CD4-positive, alpha-beta T cell treated with Interleukin-17A for 1 hour (primary cell): ENCODE measurements at regions not wholly inside any gene's neighbourhood (a gene's known extent, or its start where the extent isn't known, plus 50 kb on each side); places are given as distances from the start of the nearest gene placed in this dataset.
"Not testable (repeated sequence)": the region's sequence is repeated elsewhere in the genome, so short reads cannot be mapped to it uniquely, and the experiment has no call there.

ENCODE experiments used
- DNase-seq: peaks from one replicate; pipeline ENCODE4 v3.0.0-alpha.2; 2020

DNA sequence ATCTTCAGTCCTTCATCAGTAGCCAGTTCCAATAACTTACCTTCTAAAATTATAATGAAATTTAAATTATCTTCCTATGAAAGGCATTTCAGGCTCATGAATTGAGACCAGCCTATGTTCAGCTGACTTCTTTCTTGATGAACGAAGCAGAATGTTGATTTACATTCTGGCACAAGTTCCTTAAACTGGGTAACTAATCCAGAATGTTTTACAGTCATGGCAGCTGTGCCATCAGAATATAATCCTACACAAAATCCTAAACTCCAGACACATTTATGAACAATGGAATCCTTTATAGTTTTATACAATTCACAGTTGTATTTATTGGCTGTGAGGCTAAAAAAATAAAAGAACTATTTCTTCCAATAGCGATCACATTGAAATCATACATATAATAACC is 97.3 kb upstream of the CPM start:
- no peak for DNase-seq

DNA sequence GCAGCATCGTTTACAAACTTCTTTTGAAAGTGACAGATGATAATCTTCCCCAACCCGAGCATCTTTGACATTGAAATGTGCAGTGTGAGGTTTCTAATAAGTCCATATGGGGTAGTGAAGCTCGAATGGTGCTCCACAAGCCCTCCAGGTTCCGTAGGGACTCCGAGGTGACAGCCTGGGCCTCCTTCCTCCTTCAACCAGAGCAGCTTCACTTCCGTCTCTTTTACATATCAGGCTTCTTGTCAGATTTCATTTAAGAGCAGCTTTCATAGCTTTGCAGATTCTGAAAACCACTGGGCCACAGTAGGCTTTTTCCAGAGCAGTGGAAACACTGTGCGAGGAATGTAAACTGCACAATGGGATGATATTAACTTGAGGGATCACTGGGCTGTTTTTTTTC is 103.6 kb upstream of the CPM start:
- no peak for DNase-seq

DNA sequence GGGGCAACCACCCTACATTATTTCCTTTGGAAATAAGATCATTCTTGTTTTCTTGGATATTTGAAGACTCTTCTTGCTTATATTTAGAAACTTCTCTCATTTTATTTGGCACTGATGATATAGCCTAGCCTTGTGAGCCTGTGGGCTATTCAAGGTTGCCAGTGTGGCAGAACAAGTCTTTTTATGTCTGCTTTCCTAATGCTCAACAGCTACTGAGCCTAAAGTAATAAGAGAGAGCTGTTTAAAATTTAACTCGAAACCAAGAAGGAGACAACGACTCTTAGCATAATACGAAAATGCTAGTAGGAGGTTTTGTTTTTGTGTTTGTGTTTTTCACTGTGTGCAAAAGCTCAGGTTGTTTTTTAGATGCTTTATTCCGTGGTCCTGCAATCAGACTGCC is 104.0 kb upstream of the CPM start:
- DNase-seq, result no peak

DNA sequence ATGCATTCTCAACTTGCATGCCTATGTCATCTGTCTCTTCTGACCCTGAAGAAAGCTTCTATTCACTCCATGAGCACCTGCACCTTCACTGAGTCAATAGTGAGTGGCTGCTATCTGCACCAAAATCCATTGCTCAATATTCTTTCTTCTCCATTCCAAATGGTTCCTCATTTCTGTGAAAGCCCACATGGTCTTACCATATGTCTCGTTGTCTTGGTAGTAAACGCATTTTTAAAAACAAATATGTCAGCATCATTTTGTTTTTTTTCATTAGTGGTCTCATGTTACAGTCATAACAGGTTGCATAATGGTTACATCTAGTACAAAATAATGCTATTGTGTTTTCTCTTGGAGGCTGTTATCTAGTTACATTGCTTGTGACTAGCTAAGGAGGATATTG is 106.9 kb upstream of the CPM start:
- peak; percentile 16 for DNase-seq

DNA sequence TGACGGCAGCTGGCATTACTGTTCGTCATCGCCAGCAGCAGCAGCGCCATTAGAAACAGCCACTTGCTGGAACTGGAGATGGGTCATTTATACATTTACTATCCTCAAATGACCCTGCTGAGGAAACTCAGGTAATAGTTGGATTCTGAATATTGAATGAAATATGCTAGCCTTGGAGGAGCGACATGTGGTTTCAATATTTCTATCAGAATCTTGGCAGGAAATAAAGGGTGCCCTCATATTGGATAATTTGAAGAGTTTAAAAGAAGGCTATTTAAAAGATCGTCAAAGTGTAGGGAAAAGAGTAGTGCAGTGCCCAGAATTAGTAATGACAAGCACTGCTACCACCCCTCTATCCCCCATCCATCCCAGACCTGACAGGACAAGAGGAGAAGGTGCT is 109.6 kb upstream of the CPM start:
- no peak for DNase-seq

DNA sequence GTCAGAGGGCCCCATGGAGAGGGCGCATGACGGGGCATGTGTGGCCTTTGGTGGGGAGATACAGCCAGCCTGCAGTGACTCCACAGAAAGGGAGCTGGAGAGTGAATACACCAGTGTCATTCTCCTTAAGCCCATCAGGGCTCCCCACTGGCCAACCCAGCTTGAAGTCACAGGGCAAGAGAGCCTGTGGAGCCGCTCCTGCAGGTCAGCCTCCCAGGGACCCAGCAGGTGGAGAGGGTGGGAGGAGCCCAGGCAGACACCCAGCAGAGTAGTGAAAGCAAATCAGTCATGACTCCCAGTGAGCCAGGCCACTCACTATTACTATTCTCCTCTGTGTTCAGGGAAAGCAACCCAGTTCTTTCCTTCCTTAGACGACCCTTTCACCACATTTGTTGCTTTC is 110.0 kb upstream of the CPM start:
- no peak for DNase-seq

DNA sequence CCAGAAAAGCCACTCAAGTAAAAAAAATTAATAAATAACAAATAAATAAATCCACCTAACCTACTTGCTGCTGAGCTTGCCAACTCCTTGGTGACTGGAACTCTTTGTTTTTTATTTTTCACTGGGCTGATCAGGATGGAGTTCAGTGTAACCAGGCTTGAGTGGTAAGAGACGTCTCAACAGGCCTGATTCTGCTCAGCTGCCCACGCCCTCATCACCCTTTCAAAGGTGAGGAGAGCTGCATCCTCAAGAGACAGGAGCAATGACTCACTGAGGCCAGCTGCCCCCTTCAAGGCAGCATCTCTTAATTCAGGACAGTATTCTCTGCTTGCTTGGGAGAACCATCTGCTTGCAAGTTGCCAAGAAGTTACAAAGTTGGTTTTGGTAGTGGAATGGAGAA is 111.9 kb upstream of the CPM start:
- DNase-seq, result no peak

DNA sequence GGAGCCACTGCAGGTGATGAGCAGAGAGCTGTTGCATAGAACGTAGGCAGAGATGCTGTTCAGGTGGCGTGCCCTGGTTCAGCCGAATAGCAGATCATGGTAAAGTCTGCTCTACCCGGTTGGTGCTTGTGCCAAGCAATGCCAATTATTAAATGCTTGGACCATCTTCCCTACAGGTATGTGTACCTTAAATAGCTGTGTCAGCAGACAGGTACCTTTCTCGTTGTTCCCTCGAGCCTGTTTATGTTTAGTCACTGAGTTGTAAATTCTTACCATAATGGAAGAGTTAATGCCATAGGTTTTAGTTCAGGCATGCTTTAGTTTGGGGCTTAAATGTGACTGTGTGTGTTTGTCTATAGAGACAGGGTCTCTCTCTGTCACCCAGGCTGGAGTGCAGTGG is 112.5 kb upstream of the CPM start:
- no peak for DNase-seq

DNA sequence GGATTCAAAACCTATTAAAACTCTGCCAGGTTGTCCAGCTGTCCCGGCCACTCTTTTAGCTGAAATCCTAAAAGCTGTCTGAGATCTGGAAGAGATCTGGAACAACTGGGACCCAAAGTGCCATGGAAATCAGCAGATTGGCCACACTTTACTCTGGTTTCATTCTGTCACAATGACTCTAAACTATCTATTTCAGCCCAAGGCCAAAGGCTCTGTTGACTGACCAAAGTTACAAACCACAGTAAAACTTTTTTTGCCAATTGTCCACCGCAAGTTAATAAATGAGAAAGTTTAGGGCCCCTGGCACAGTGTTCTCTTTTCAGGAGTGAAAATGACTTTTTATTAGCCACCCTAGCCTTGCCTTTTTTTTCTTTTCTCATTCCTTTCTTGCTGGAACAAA is 113.4 kb upstream of the CPM start:
- no peak for DNase-seq

DNA sequence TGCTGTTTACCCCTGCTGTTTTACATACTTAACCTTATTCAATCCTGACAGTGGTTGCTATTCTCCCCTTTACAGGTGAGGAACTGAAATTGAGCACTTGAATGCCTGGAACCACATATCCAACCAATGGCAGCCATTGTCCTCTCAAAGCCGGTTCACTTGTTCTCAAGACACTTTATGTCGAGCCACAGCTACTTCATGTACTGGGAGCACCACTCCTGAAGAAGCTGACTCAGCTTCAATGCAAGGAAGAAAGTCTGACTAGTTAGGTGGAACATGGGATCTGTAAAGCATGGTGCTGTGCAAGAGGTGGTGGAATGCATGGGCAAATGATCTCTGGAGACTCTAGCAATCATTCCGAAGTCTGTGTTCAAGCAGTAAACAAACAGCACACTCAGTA is 113.9 kb upstream of the CPM start:
- no peak for DNase-seq

DNA sequence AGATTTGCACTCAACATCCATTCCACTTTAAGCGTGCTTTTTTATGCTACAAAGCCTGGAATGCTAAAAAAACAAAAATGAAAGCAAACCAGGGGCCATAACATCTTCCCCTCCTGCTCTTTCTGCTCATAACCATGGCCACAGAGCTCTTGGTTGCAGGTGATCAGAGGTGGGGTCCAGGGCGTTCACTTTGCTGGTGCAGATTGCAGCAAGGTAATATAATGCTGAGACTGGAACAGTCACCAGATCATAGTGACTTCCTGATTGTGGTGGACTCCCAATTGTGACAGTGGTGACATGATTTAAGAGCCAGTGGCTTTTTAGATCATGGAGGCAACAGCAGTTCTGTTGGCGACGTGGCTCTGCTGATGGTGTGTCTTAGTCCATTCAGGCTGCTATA is 115.0 kb upstream of the CPM start:
- no peak for DNase-seq

DNA sequence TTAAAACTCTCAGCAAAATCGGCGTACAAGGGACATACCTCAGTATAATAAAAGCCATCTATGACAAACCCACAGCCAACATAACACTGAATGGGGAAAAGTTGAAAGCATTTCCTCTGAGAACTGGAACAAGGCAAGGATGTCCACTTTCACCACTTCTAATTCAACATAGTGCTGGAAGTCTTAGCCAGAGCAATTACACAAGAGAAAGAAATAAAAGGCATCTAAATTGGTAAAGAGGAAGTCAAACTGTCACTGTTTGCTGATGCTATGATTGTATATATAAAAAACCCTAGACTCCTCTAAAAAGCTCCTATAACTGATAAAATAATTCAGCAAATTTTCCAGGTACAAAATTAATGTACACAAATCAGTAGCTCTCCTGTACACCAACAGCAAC is 116.9 kb upstream of the CPM start:
- DNase-seq, result not testable (repeated sequence)

DNA sequence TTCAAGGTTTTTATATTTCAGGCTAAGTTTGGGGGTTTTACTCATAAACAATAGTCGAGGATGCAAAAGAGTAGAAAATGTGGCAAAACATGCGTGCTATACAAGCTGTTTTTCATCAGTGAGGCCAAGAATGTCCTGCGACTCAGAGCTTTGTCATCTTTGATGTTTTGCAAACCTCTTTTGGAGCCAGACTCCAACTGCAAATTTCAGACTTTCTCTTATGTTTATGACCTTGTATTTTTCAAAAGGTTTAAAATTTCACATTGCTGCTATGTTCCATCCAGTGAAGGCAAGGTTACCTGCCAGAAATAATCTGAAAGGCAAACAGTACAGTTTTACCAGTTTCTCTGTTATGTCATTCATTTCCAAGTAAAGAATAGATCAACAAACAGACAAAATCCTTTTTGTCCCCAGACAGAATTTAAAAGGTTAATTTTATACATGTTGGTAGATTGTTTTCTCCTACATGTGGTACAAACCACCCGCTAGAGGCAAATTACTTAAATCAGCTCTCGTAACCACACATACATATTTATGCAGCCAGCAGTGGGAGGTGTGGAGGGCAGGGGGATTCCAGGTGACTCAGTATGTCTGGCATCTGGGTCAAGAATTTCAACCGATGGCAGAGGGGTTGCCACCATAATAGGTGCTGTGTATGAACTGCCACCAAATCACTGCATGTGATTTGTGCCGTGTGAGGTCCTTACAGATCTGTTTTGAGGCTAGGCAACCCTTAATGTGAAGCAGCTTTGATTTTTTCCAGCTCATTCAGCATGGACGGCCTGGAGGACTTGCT is 119.8 kb upstream of the CPM start:
- DNase-seq, result peak; percentile 15

DNA sequence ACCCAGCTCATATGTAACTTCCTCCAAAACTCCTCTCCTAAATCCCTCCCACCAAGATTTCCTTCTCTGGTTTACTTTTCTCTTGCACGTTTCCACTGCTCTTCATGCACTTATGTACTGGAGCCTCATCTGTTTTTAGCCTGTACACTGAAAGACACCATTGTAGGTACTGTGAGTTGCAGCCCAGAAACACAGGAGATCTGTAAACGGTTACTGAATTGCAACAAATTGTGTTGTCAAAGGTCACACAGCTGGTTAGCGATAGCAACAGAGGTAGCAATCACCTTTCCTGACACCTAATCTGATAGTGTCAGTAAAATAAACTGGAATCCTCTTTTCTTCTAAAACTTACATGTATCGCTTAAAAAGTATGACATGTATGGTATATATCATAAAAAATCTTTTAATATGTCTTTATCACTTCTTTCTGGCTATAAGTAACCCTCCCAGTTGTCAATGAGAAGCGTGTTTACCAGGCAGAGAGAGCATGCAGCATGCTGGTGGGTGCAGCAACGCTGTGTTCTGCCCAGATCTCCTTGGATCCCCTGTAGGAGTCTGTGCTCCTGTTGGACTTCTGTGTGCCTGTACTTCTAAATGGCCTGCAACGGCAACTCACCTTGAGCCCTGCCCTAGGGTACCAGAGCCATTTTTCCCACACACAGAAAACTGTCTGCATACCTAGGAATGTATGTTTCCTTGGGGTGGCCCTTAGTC is 121.5 kb upstream of the CPM start:
- DNase-seq, result no peak

DNA sequence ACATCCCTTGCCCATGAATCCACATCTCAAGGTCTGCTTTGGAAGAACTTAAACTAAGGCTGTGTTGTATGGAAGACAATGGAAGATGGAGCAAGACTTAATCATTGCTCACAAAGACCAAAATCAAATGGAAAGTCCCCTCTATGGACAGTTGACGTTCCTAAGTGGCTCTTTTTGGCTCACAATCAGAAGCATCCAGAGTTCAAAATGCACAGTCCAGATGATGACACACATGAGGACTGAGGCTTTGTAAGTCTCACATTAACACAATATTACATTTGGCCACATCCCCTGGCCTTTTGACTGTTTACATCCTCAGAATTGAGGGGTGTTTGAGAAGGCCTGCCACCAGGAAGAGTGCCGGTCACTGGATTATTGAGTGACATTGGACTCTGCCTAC is 122.3 kb upstream of the CPM start:
- DNase-seq, result no peak

DNA sequence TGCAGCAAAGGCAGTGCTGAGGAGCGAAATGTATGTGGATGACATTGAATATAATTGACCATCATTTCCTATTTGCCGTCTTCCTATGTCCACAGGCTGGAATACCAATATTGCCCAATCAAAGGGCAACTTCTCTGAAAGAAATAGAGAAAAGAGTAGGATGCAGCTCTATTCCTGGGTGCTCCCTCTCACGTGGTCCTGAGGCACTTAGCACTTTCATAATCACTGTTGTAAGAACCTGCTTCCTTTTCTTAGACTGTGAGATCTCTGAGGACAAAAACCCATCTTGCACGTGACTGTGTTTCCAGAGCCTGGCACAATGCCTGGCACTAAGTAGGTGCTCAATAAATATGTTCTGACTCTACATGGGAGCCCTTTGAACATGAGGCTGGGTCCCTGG is 122.7 kb upstream of the CPM start:
- no peak for DNase-seq

DNA sequence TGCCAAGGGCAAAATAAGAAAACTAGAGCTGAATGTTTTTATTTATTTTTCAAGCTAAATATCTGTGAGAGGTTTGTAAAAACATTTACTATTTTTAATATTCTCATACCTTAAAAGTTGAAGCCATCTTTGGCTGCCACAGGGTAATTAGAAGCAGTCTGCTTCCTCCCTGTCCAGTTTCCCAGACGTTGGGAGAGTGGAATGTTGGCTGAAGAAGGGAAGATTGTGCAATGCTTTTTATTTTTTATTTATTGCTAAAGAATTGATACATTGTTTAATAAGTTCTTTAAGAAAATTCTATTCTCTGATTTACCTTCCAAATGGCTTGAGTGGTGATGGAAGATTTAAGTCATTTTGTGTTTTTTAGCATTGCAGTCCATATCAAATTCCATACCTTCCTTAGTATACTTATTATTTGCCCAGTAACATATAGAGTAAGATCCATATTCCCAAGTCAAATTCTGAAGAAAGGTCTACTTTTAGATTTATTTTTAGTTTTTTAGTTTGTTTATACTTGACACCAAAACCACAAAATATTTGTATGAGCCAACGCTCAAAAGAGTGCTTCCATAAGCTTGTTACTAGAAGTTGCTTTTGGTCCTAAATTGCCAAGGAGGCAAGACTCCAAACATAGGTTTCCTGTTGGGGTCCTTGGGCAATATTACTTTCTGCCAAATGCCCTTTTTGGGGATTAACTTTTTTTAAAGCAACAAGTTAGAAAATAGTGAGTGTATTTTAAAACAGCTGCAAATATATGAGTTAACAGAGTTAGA is 124.0 kb upstream of the CPM start:
- DNase-seq, result no peak

DNA sequence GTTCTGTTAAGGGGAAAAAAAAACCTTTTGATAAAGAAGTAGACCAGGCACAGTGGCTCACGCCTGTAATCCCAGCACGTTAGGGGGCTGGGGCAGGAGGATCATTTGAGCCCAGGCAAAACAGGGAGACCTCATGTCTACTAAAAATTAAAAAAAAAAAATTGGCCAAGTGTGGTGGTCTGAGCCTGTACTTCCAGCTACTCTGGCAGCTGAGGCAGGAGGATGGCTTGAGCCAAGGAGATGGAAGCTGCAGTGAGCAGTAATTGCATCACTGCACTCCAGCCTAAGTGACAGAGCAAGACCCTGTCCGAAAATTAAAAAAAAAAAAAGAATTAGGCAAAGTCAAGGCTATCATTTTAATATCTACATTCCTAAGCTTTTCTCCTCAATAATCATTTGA is 124.8 kb upstream of the CPM start:
- no peak for DNase-seq

DNA sequence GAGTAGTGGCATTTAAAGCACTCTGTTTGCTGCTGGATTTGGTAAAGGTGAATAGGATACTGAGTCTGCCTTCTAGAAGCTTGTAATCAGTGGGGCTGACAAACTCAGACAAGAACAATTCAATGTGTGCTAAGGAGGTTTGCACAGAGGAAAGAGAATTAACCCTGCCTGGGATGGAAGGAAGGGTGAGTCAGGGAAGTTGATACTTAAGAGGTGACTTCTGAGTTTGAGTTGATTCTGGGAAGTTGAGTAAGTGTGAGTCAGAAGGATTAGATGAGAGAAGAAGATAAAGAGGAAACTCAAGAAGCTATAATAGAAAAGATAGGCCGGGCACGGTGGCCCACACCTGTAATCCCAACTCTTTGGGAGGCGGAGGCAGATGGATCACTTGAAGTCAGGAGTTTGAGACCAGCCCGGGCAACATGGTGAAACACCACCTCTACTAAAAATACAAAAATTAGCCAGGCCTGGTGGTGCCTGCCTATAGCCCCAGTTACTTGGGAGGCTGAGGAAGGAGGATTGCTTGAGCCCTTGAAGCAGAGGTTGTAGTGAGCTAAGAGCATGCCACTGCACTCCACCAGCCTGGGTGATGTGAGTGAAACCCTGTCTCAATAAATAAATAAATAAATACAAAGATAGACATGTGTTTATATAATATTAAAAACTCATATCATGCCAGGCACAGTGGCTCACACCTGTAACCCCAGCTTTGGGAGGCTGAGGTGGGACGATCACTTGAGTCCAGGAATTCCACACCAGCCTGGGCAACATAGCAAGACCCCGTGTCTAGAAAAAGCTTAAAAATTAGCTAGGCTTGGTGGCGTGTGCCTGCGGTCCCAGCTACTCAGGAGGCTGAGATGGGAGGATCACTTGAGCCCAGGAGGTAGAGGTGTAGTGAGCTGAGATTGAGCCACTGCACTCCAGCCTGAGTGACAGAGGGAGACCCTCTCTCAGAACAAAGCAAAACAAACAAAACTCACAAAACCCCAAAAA is 126.8 kb upstream of the CPM start:
- DNase-seq, result no peak

DNA sequence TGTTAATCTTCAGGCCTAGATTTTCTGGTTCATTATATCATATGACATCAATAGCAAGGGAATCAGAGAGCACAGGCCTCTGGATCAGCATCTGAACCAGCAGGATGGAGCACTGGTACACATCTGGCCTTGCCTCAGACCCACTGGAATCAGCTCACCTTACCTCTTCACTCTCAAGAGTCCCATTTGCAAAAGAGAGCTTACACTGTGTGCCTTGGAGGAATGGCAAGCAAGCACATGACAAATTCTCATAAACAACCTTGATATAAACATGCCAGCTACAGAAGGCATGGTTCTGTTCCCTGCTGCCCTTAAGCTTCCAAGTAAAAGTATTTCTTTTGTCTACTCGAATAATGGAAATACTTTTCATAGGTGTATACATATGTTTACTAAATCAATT is 128.6 kb upstream of the CPM start:
- no peak for DNase-seq

DNA sequence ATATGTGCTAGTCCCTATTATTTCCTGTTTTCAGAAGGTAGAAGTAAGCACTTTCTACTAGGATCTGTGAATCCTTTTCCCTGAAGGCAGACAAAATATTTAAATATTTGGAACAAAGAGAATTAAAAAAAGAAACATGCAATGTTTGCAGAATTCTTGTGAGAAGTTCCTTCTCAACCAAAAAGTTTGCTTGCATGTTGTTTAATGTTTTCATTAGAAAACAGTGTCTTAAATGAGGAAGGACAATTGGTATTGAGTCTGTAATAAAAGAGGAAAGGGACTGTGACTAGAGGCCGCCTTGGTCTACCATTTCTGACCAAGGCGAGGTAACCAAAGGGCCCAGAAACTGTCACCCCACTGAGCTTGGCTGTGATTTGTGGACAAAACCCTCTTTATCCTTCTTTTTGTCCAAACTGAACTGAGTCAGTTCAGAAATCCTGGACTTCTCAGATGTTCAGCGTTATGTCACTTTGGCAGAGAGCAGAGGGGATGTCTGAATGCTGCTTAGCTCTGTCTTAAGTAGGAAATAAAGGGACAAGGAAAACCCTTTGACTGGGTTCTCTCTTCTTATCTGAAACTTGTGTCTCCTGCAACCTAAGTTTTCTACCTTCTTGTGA is 129.8 kb upstream of the CPM start:
- no peak for DNase-seq

DNA sequence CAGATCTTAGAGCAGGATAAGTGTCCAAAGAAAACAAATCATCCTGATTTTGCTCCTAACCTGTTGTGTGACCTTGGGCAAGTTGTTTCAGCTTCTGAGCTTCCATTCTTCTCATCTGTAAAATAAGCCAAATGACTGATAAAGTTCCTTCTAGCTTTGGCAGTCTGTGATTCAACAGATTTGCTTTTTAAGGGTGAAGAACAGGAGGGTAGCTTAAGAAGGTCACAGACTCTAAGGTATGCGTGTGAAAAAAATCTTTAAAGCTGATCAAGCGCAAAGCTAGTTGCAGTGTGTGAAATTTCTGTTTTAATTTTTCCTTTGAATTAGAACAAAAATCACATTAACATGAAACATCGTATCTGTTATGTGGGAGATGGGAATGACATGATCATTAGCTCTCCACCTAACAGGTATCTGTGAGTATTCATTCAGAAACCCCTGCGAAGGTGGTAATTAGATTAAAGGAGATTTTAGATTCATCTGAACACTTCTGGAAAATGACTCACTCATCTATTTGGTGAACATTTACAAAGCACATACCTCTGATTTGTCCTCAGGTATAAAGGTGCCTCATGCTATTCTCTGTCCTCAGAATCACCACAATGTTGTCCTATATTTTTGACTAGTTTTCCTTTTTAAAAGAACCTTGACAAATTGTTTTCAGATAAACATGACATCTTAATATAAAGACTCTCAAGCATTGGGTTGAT is 131.9 kb upstream of the CPM start:
- no peak for DNase-seq
